HG02759 (cell line): ENCODE measurements at regions not wholly inside any gene's neighbourhood (a gene's known extent, or its start where the extent isn't known, plus 50 kb on each side); places are given as distances from the start of the nearest gene placed in this dataset.

ENCODE experiments used
- ATAC-seq: cut with Tn5 transposase; IDR thresholded peaks from one replicate; pipeline ENCODE4 v1.9.1; 2021; ENCODE audit warnings: mild to moderate bottlenecking, moderate library complexity; ENCODE audit not compliant: unreplicated experiment

DNA sequence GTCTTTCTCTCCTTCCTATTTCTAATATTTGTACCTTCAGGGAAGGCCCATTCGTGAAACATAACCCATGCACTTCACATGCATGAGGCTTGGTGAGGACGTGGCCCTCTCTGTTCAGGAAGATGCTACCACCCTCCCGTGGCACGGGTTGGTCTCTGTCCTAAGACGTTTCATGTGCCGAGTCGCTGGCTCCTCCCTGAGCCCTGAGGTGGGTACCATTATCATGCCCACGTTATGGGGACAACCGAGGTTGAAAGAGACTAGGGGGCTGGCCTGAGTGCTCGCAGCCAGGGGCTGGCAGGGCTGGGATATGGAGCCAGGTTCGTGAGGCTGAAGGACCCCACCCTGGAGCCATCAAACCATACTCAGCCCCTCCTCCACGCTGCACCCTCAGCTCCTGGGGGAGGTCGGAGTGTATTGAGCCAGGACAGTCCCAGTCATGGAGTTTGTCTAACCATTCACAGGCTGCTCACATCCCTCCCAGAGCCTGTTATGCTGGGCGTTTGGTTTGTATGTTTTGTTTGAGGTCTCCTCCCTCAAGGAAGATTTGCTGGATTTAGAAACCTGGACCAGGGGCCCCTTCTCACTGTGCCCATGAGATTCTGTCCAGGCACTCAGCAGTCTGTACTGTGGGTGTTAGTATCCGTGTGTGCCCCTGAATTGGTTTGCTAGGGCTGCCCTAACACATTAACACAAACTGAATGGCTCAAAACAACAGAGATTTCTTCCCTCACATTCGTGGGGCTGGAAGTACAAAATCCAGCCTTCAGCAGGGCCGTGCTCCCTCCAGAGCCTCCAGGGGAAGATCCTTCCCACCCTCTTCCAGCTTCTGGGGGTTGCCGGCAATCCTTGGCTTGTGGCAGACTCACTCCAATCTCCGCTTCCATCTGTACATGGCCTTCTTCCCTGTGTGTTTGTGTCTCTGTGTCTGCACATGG is 88.3 kb downstream of the ANKRD60 start:
- no peak for ATAC-seq

DNA sequence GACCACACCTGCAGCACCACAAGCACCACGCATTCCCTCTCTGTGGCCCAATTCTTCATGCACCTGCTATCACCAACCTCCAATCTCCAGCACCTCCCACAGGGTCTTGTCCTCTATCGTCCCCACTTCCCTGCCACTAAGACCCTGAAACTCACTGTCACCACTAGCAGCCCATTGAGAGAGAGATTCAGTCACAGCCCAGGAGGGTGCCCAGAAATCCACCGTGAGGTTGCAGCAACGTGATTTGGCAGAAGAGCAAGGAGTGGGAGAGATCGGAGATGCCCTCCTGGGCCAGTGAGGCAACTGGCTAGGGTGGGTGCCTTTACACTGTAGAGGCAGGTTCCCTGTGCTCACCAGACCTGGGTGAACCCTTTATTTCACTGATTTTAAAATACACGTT is 90.1 kb downstream of the ANKRD60 start:
- ATAC-seq = no peak

- no peak for ATAC-seq
Observed at GRCh38 chr20:58137651-58138265, 90.7 kb downstream of the ANKRD60 start.

- ATAC-seq = no peak
Observed at GRCh38 chr20:58137236-58137635, 91.2 kb downstream of the ANKRD60 start.

GRCh38 chr20:58136149-58136484 is 92.3 kb downstream of the ANKRD60 start:
- no peak for ATAC-seq

DNA sequence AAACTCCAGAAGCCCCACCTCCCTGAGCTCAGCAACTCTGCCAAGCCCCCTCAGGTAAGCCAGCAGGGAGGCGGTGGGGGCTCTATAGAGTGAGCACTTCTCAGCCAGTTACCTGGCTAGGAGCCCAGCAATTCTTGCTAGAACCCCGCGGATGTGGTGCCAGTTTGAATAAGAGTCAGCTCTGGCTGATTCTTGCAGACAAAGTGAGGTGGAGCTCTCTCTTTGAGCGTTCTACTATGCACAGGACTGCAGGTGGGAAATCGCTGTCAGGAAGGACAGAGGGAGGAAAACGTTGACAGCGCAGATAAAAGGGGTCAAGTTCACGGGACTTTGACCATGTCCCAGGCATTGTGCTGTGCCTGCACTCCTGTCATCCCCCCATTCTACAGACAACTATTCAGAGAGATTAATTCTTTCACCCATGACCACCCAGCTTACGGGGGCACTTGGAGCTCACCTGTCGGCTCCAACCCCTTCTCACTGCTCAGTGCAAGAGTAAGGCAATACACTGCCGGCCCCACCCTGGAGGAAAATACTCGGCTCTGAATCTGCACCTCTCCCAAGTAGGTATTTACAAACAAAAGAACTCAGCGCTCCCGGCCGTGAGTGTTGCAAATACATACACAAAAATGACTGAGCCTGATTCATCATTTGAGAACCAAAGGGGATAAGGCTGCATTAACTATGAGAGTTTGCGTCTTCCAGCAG is 92.9 kb downstream of the ANKRD60 start:
- ATAC-seq = no peak

GRCh38 chr20:58133020-58133808 is 95.2 kb downstream of the ANKRD60 start:
- ATAC-seq = no peak

GRCh38 chr20:58131551-58132142 is 96.8 kb downstream of the ANKRD60 start:
- ATAC-seq = no peak

DNA sequence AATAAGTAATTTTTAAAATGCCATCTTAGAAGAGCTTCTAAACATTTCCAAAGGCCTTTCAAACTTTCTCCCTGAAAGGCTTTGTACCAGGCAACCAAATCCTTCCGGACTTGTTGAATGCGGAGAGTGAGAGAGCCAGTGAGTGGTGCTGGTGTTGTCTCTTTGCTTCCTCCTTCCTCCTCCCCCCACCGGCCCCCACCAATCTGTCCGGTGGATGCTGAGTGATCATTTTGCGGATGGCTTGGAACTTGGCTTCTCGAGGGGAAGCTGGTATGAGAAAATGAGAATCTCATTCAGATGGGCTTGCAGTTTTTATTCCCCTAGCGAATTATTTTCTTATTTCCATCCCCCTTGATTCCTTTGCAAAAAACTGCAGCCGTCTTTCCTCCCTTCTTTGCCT is 97.3 kb downstream of the ANKRD60 start:
- ATAC-seq = no peak

DNA sequence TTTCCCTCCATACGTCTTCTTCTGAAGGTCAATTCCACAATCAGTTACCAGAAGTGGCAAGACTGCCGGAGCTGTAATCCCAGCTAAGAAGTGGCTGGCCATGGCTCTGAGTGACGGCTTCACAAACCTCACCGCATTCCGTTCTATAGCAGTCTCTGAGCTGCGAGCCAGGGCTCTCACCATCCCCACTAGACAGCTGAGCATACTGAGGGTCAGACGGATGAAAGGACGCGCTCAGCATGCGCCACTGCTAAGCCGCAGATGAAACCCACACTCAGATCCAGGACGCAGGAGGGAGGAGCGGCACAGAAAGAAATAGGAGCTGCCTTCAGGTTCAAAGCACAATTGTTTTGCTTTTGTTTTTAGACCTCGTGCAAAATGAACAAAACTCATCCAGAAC is 97.9 kb downstream of the ANKRD60 start:
- no peak for ATAC-seq

- ATAC-seq = no peak
Observed at GRCh38 chr20:58130156-58130555, 98.3 kb downstream of the ANKRD60 start.

GRCh38 chr20:58129721-58130151 is 98.7 kb downstream of the ANKRD60 start:
- no peak for ATAC-seq

GRCh38 chr20:58128635-58129625 is 99.5 kb downstream of the ANKRD60 start:
- ATAC-seq = no peak

DNA sequence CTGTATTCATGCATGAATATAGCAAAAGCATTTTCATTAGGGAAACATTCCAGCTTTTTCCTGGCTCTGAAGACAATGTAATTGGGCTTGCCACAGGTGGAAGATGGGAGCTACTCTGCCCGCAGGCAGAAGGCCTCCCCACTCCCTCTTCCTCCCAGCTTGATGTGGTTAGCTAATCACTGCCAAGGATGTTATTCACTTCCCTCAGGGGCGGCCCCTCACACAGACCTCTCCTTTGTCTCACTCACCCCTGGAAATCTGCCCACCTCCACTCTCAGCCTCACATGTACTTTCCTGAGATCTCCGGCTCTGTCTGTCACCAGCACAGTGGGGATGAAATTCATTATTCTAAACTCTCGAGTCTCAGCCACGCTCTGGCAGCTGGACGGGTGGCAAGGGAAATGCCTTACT is 100.7 kb downstream of the ANKRD60 start:
- ATAC-seq = no peak

DNA sequence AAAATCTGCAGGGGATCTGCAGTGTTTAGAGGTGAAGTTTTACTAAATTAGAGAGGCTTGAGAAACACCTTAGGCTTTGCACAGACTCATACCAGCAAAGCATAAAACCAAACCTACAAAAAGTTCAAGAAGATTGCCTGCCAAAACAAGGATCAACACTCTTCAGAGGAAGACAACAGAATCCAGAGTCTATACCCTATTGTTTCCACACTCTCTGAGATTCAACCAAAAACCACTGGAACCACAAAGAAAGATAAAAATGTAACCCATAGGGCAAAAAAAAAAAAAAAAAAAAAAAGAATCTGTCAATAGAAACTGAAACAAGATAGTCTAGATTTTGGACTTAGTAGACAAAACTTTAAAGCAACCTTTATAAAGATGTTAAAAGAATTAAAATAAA is 102.7 kb downstream of the ANKRD60 start:
- ATAC-seq = no peak

GRCh38 chr20:58117944-58118343 is 110.5 kb downstream of the ANKRD60 start:
- ATAC-seq = no peak

DNA sequence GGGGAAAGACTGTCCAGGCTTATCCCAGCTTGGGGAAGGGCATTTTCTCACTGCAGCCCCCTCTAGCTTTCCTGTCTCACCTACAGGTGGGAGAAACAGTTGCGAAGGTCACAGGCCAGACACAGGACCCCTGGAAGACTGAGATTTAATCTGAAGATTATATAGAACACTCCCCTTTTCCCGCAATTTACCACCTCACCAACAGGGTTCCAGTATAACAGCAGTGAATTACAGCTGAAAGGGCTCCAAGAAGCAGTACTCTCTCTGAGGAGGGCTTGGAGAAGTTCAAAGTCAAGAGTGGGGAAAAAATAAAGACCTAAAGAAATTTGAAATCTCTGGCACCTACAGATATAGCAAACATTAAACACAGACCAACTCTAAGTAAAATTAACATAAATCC is 111.9 kb downstream of the ANKRD60 start:
- no peak for ATAC-seq

DNA sequence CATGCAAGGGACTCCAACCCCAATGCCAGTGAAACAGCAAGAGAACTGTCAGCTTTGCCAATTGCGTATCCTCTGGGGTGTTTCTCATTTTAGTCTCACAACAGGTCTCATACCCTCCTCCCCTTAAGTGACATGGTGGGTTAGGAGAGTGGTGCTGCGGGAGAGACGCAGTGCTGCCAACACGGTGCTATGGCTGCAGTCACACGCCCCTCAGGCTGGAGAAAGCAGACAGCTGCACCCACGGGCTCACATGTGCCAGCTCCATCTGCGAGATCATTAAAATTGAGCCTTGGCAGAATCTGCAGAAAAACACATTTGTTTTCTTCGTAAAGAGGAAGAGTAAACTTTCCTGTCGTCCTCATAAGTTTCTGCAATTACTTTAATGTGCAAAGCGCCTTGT is 114.7 kb downstream of the ANKRD60 start:
- ATAC-seq = no peak

DNA sequence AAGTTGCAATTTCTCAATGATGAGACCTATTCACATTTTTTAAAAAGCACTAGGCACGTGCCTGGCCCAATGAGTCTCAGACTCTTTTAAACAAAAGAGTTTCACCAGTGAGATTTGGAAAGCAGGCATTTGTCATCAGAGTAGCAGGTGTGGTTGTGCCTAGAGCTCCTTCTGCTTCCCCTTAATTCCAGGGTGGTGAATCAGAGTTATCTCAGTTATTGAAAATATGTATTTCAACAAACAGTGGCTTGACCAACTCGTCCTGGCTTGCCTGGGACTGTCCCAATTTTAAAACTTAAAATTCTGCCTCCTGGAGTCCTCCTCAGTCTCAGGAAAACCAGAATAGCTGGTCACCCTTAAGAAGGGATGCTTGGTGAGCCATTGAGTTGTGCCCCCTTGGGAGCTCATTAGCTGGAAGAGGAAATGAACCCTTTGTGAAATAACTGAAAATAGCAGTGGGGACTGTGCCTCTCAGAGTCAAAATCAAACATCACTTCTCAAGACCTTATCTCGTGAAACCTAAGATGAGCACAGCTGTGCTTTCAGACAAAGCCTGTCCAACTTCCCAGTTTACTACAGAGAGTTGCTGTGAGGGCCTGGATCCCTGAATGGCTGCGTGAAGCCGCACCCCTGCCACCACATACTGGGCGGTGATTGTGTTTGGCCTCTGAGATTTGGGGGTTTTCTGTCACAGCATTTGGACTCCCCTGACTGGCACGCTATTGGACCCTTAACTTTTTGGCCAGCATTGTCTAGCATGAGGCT is 116.3 kb downstream of the ANKRD60 start:
- no peak for ATAC-seq
